ENCODE measurements at regions not wholly inside any gene's neighbourhood (a gene's known extent, or its start where the extent isn't known, plus 50 kb on each side); places are given as distances from the start of the nearest gene placed in this dataset.

GRCh38 chr18:76771192-76771799 is 51.1 kb upstream of the ZNF236 start:
- DNase-seq (ENCODE audit: low read depth): no peak

- no peak for DNase-seq (ENCODE audit: low read depth)
These were observed 54.4 kb upstream of the ZNF236 start for GRCh38 chr18:76767954-76768353.

GRCh38 chr18:76766429-76766828 is 55.9 kb upstream of the ZNF236 start:
- DNase-seq (ENCODE audit: low read depth): no peak

GRCh38 chr18:76765649-76766048 is 56.7 kb upstream of the ZNF236 start:
- peak; percentile 6 for DNase-seq (ENCODE audit: low read depth)

- DNase-seq (ENCODE audit: low read depth): no peak
These were observed 58.0 kb upstream of the ZNF236 start for GRCh38 chr18:76764291-76764901.

GRCh38 chr18:76759056-76759455 is 63.3 kb upstream of the ZNF236 start:
- DNase-seq (ENCODE audit: low read depth): no peak

- DNase-seq (ENCODE audit: low read depth): no peak
These were observed 64.4 kb upstream of the ZNF236 start for GRCh38 chr18:76757925-76758324.

- DNase-seq (ENCODE audit: low read depth): no peak
These were observed 65.0 kb upstream of the ZNF236 start for GRCh38 chr18:76757335-76757734.

GRCh38 chr18:76756531-76757253 is 65.7 kb upstream of the ZNF236 start:
- no peak for DNase-seq (ENCODE audit: low read depth)

GRCh38 chr18:76754351-76754750 is 68.0 kb upstream of the ZNF236 start:
- DNase-seq (ENCODE audit: low read depth): no peak

GRCh38 chr18:76752400-76752799 is 70.0 kb upstream of the ZNF236 start:
- DNase-seq (ENCODE audit: low read depth): no peak

GRCh38 chr18:76750917-76751890 is 71.2 kb upstream of the ZNF236 start:
- no peak for DNase-seq (ENCODE audit: low read depth)

- no peak for DNase-seq (ENCODE audit: low read depth)
These were observed 72.1 kb upstream of the ZNF236 start for GRCh38 chr18:76750269-76750668.

- DNase-seq (ENCODE audit: low read depth): no peak
These were observed 74.7 kb upstream of the ZNF236 start for GRCh38 chr18:76747676-76748075.

- no peak for DNase-seq (ENCODE audit: low read depth)
These were observed 81.0 kb upstream of the ZNF236 start for GRCh38 chr18:76741346-76741745.

- no peak for DNase-seq (ENCODE audit: low read depth)
These were observed 86.0 kb upstream of the ZNF236 start for GRCh38 chr18:76736309-76736708.

- no peak for DNase-seq (ENCODE audit: low read depth)
These were observed 91.5 kb upstream of the ZNF236 start for GRCh38 chr18:76730901-76731300.

- DNase-seq (ENCODE audit: low read depth): no peak
These were observed 94.8 kb upstream of the ZNF236 start for GRCh38 chr18:76727589-76727988.

GRCh38 chr18:76725445-76725844 is 96.9 kb upstream of the ZNF236 start:
- no peak for DNase-seq (ENCODE audit: low read depth)

GRCh38 chr18:76722224-76723061 is 99.9 kb upstream of the ZNF236 start:
- no peak for DNase-seq (ENCODE audit: low read depth)
